BLaER1 treated with 17β-estradiol and CSF1 and Interleukin-3, amounts not matched to agents 10 nM and 100 nM (cell line): ENCODE measurements at regions not wholly inside any gene's neighbourhood (a gene's known extent, or its start where the extent isn't known, plus 50 kb on each side); places are given as distances from the start of the nearest gene placed in this dataset.

Source experiments
- H3K27ac ChIP-seq, 11 experiments: shearing (Covaris generic); formaldehyde crosslinking; 2 replicates each; pipeline ENCODE4 v1.8.1; 2022
- H3K27me3 ChIP-seq, 11 experiments: shearing (Covaris generic); formaldehyde crosslinking; 2 replicates each; pipeline ENCODE4 v1.8.1; 2022
- H3K36me3 ChIP-seq, 11 experiments: shearing (Covaris generic); formaldehyde crosslinking; 2 replicates each; pipeline ENCODE4 v1.8.1; 2022
- H3K4me1 ChIP-seq, 10 experiments: shearing (Covaris generic); formaldehyde crosslinking; 2 replicates each; pipeline ENCODE4 v1.8.1; 2022
- H3K4me2 ChIP-seq, 11 experiments: shearing (Covaris generic); formaldehyde crosslinking; 2 replicates each; pipeline ENCODE4 v1.8.1; 2022
- H3K4me3 ChIP-seq, 10 experiments: shearing (Covaris generic); formaldehyde crosslinking; 2 replicates each; pipeline ENCODE4 v1.8.1; 2022
- H3K9ac ChIP-seq, 11 experiments: shearing (Covaris generic); formaldehyde crosslinking; 2 replicates each; pipeline ENCODE4 v1.8.1; 2022
- H3K9me3 ChIP-seq, 11 experiments: shearing (Covaris generic); formaldehyde crosslinking; replicated peaks in 1 of 11; 2 replicates each; pipeline ENCODE4 v1.8.1; 2022
- H4K20me1 ChIP-seq, 11 experiments: shearing (Covaris generic); formaldehyde crosslinking; 2 replicates each; pipeline ENCODE4 v1.8.1; 2022
- Cebpa-rat ChIP-seq, 11 experiments: shearing (Covaris generic); IDR thresholded peaks; 2 replicates each; pipeline ENCODE4 v1.8.1; 2022

DNA sequence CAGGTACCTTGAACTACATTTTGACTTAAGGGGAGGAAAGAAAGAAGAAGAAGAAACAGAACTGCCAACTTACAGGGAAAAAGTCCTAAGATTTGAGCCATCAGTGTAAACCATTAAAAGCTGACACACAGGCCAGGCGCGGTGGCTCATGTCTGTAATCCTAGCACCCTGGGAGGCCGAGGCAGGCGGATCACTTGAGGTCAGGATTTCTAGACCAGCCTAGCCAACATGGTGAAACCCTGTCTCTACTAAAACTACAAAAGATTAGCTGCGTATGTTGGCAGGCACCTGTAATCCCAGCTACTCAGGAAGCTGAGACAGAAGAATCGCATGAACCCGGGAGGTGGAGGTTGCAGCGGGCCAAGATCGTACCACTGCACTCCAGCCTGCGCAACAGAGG, 389.7 kb upstream of the FAM241A start:
- H3K4me1 ChIP-seq, result no peaks in the 10 kb centered on the region
- H3K36me3 ChIP-seq, result no peaks in the 10 kb centered on the region
- no peak overlapping the region for H3K27ac ChIP-seq
- H3K27me3 ChIP-seq, result no peaks in the 10 kb centered on the region
- no peak overlapping the region for H3K4me3 ChIP-seq
- H3K9ac ChIP-seq, result no peak overlapping the region
- no peak for TF ChIP-seq Cebpa-rat (IDR thresholded peaks at IDR 0.05)
- H3K9me3 ChIP-seq, result no peaks in the 10 kb centered on the region
- H3K4me2 ChIP-seq, result no peak overlapping the region
- no peaks in the 10 kb centered on the region for H4K20me1 ChIP-seq

DNA sequence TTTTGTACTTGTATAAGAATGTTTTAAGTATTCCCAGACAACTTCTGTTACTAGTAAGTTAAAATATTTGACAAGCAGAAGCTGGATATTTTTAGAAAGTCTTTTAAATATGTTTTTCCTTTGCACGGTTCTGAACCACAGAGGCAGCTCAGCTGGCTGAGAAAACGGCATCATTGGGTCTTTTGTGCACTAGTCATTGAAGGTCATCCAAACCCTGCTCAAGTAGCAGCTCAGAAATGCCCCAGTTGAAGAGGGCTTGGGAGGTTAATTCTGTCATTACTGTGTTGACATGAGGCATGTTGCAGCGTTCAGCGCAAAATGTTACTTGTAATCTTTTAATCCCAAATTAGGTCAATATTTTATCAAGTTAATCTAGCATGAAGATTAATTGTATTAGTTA, 383.7 kb upstream of the FAM241A start:
- Histone ChIP-seq H3K4me2 (no peak overlapping the region), H4K20me1 (no peaks in the 10 kb centered on the region), H3K9ac (no peak overlapping the region), H3K36me3 (no peaks in the 10 kb centered on the region), H3K4me1 (0 out of 20 replicates have a peak, but pooled peaks cover 0 to 3% (median 0%) of the 10 kb centered on the region in 10 experiments), H3K9me3 (no peaks in the 10 kb centered on the region), H3K27me3 (no peaks in the 10 kb centered on the region), H3K27ac (no peak overlapping the region), H3K4me3 (no peak overlapping the region)
- no peak for TF ChIP-seq Cebpa-rat (IDR thresholded peaks at IDR 0.05)

DNA sequence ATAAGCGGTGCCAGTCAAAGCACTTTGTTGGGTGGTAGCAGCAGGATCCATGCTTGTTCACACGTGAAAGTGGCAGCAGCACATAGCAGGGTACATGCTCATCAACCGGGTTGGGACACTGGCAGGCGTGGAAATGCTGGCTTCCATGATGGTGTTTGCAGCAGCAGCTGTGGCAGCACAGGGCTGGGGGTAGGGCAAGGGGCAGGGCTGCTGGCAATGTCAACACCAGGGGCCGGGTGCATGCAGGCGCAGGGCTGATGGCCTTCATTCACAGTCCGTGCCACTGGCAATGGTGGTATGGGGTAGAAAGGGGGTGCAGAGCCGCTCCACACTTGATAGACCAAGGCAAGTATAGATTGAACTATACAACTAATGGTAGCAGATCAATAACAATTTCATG, 374.7 kb upstream of the FAM241A start:
- Histone ChIP-seq H3K4me2 (no peak overlapping the region), H3K9ac (no peak overlapping the region), H3K27me3 (no peaks in the 10 kb centered on the region), H3K4me1 (no peaks in the 10 kb centered on the region), H3K4me3 (no peak overlapping the region), H3K36me3 (no peaks in the 10 kb centered on the region), H4K20me1 (no peaks in the 10 kb centered on the region), H3K27ac (no peak overlapping the region), H3K9me3 (no peaks in the 10 kb centered on the region)
- no peak for TF ChIP-seq Cebpa-rat (IDR thresholded peaks at IDR 0.05)

DNA sequence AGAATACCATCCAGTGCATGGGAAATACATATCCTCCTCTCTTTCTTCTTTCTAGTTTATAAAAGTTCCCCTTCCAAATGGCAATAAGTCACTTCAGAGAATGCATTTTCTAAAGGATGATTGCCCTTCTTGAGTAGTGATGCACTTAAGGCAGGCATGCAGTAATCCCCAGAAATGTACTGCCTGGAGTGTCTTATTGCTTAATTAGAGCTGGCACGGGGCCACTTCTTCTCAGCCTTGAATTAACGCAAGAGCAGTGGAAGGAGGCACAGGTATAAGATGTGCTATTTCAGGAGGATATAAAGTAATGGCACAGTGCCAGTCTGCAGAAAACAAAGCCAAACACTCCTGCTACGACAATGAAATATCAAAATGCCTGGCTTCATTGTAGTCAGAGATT, 371.4 kb upstream of the FAM241A start:
- Histone ChIP-seq H3K4me3 (no peak overlapping the region), H3K9ac (no peak overlapping the region), H3K27ac (no peak overlapping the region), H3K9me3 (no peaks in the 10 kb centered on the region), H3K4me1 (no peaks in the 10 kb centered on the region), H3K27me3 (no peaks in the 10 kb centered on the region), H3K36me3 (no peaks in the 10 kb centered on the region), H3K4me2 (no peak overlapping the region), H4K20me1 (no peaks in the 10 kb centered on the region)
- no peak for TF ChIP-seq Cebpa-rat (IDR thresholded peaks at IDR 0.05)

DNA sequence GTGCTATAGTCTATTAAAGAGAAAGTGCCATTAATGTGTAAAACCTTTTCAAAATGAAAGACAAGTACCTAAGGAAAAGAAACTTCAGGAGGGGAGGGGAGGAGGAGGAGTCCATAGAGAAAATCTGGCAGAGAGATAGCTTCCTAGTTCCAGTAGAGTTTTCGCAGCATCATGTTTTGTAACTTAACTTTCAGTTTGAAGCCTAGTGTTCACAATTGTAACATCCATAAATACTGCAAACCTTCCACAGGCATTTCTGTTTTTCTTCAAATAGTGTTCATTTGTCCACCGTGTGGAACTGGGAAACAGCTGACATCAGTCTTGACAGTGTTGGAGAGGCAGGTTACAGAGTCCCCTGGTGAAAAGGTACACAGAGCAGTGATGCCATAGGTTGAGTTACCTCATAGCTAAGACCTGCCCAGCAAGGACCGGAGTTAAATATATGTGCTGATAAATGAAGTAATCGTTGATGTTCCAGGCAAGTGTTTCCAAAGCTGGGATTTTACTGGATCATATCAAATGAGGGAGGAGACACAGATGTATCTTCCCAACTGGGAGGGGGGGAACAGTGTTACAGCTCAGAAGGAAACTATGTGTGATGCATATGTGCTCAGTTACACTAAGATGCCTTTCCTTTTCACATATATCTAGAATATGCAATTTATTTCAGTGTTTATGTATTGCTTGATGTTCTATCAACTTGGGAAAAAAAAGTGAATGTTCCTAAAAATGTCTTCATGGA, 369.5 kb upstream of the FAM241A start:
- no peak overlapping the region for H3K4me2 ChIP-seq
- H3K9me3 ChIP-seq, result no peaks in the 10 kb centered on the region
- H3K9ac ChIP-seq, result no peak overlapping the region
- no peaks in the 10 kb centered on the region for H3K27me3 ChIP-seq
- TF ChIP-seq Cebpa-rat (IDR thresholded peaks at IDR 0.05), result no peak
- H3K4me1 ChIP-seq, result no peaks in the 10 kb centered on the region
- H3K36me3 ChIP-seq, result no peaks in the 10 kb centered on the region
- no peaks in the 10 kb centered on the region for H4K20me1 ChIP-seq
- H3K4me3 ChIP-seq, result no peak overlapping the region
- H3K27ac ChIP-seq, result no peak overlapping the region

DNA sequence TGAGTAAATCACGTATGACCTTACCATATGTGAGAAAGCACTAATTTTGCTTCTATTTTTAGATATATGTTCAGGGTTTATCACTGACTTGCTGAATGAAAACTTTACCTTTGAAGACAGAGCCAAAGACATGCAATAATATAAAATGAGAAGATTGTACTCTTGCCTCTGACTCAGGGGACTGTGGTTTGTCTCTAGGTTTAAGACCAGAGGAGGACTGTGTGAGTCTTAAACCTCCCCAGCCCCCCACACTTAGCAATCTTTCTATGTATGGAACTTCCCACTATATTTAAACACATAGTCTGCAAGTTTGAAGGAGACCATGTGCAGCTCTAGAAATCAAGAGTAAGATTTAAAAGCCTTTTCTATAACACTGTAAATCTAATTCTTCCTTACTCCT, 368.7 kb upstream of the FAM241A start:
- Histone ChIP-seq H3K9me3 (no peaks in the 10 kb centered on the region), H3K4me2 (no peak overlapping the region), H3K27ac (no peak overlapping the region), H3K4me1 (no peaks in the 10 kb centered on the region), H3K36me3 (no peaks in the 10 kb centered on the region), H3K4me3 (no peak overlapping the region), H3K27me3 (no peaks in the 10 kb centered on the region), H3K9ac (no peak overlapping the region), H4K20me1 (no peaks in the 10 kb centered on the region)
- TF ChIP-seq Cebpa-rat (IDR thresholded peaks at IDR 0.05), result no peak

DNA sequence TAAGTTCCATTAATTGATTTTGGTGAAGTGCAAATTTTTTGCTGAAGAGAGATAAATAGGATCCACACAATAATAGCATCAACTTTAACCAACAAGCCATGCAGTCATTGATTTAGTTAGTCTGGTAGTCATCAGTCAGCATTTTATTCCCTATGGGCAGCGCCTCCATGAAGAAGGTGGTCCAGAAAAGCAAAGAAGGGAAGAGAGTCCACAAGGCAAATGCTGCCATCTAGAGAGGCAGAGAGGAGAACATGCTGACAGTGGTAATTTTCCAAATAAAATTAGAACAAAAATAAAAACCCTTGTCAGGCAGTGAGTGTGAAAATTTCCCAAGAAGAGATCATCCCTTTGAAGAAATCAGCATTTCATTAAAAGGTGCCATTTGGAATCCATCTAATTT, 366.7 kb upstream of the FAM241A start:
- H3K4me1 ChIP-seq, result no peaks in the 10 kb centered on the region
- H3K4me2 ChIP-seq, result no peak overlapping the region
- H3K9me3 ChIP-seq, result no peaks in the 10 kb centered on the region
- H4K20me1 ChIP-seq, result no peaks in the 10 kb centered on the region
- H3K36me3 ChIP-seq, result no peaks in the 10 kb centered on the region
- no peak for TF ChIP-seq Cebpa-rat (IDR thresholded peaks at IDR 0.05)
- no peak overlapping the region for H3K9ac ChIP-seq
- no peaks in the 10 kb centered on the region for H3K27me3 ChIP-seq
- no peak overlapping the region for H3K4me3 ChIP-seq
- no peak overlapping the region for H3K27ac ChIP-seq

DNA sequence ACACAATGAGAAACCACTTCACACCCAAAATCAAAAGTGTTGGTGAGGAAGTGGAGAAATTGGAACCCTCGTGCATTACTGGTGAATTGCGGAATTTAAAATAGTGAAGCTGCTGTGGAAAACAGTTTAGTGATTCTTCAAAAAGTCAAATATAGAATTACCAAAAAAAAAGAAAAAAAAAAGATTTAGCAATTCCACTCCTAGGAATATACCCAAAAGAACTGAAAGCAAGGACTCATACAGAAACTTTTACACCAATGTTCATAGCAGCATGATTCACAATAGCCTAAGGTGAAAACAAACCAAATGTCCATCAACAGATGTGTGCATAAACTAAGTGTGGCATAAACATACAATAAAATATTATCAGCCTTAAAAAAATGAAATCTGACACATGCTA, 364.3 kb upstream of the FAM241A start:
- Histone ChIP-seq H3K27me3 (no peaks in the 10 kb centered on the region), H4K20me1 (no peaks in the 10 kb centered on the region), H3K4me3 (no peak overlapping the region), H3K9ac (no peak overlapping the region), H3K36me3 (no peaks in the 10 kb centered on the region), H3K4me1 (no peaks in the 10 kb centered on the region), H3K9me3 (no peaks in the 10 kb centered on the region), H3K4me2 (no peak overlapping the region), H3K27ac (no peak overlapping the region)
- no peak for TF ChIP-seq Cebpa-rat (IDR thresholded peaks at IDR 0.05)

DNA sequence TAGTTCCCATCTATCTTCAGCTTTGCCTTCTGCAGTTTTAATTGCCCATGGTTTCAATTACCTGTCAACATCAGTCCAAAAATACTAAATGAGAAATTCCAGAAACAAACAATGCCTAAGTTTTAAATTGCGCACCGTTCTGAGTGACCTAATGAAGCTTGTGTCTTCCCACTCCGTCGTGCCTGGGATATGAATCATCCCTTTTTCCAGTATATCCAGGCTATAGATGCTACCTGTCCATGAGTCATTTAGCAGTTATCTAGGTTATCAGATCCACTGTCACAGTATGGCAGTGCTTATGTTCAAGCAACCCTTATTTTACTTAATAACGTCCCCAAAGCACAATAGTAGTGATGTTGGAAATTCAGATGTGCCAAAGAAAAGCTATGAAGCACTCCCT, 363.6 kb upstream of the FAM241A start:
- Histone ChIP-seq H3K36me3 (no peaks in the 10 kb centered on the region), H3K27ac (no peak overlapping the region), H3K27me3 (no peaks in the 10 kb centered on the region), H3K9ac (no peak overlapping the region), H3K9me3 (no peaks in the 10 kb centered on the region), H3K4me3 (no peak overlapping the region), H4K20me1 (no peaks in the 10 kb centered on the region), H3K4me2 (no peak overlapping the region), H3K4me1 (no peaks in the 10 kb centered on the region)
- no peak for TF ChIP-seq Cebpa-rat (IDR thresholded peaks at IDR 0.05)

DNA sequence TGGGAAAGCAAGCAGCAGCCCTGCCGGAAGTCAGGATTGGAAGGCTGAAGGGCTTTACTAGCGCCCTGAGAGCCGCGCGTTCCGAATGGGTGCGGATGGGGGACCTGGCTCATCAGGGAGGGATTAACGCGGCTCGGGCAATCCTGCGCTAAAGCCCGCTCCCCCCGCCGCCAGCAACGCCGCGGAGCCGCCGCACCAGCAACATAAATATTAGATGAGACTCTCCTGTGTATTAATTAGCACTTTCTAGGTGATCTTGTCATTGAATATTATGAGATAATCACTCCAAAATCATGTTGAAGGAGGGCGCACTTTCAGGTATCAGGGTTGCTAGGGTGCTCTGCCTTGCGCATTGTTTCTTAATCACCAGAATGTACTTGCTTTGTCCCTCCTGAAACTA, 357.2 kb upstream of the FAM241A start:
- Histone ChIP-seq H3K4me3 (no peak overlapping the region), H3K9ac (no peak overlapping the region), H3K27me3 (no peaks in the 10 kb centered on the region)

More for the DNA sequence above, 357.2 kb upstream of the FAM241A start:
- Histone ChIP-seq H3K4me2 (no peak overlapping the region), H3K9me3 (no peaks in the 10 kb centered on the region), H3K4me1 (no peaks in the 10 kb centered on the region), H3K36me3 (no peaks in the 10 kb centered on the region), H3K27ac (no peak overlapping the region), H4K20me1 (no peaks in the 10 kb centered on the region)
- TF ChIP-seq Cebpa-rat (IDR thresholded peaks at IDR 0.05), result no peak
